GM23338 (cell line): ENCODE measurements at regions not wholly inside any gene's neighbourhood (a gene's known extent, or its start where the extent isn't known, plus 50 kb on each side); places are given as distances from the start of the nearest gene placed in this dataset.

Source experiments
- CREB1 ChIP-seq: fragments of 250-450 bp; sonication (Bioruptor Pico); IDR thresholded peaks from 2 replicates; pipeline ENCODE4 v1.5.0; 2020; ENCODE audit warnings: low read depth, mild to moderate bottlenecking, moderate library complexity
- CTCF ChIP-seq, 2 experiments: fragments of 200-600 bp in 1 of 2; sonication (generic) in 1 of 2; conservative IDR thresholded peaks; 2 replicates each; pipeline versions ENCODE4 v1.5.1 to v1.6.1; 2016 to 2017; ENCODE audit warnings: antibody characterized with exemption in 2 of 2, low read depth in 2 of 2, mild to moderate bottlenecking in 2 of 2, moderate library complexity in 1 of 2
- EZH2 ChIP-seq: fragments of 200-600 bp; sonication (generic); IDR thresholded peaks from one replicate; pipeline ENCODE4 v1.8.0; 2017; ENCODE audit warnings: antibody characterized with exemption, mild to moderate bottlenecking, low read depth; ENCODE audit not compliant: unreplicated experiment
- EZH2phosphoT487 ChIP-seq: fragments of 200-600 bp; sonication (generic); IDR thresholded peaks from one replicate; pipeline ENCODE4 v1.8.1; 2018; ENCODE audit warnings: antibody characterized with exemption; ENCODE audit not compliant: unreplicated experiment
- POLR2AphosphoS5 ChIP-seq: IDR thresholded peaks from 2 replicates; pipeline ENCODE4 v1.6.1; 2016; ENCODE audit warnings: antibody characterized with exemption, low read depth

GRCh38 chr16:66036184-66036583, 330.3 kb upstream of the CDH5 start:
- no peak for TF ChIP-seq CTCF (conservative IDR thresholded peaks at IDR 0.05; ENCODE audit: low read depth in 2 of 2)
- no peak for TF ChIP-seq EZH2phosphoT487
- no peak for TF ChIP-seq EZH2
- TF ChIP-seq POLR2AphosphoS5: no peak
- TF ChIP-seq CREB1 (CRISPR knock-in tag): no peak
